CD4-positive, alpha-beta T cell treated with Interleukin-4 for 1 hour (primary cell): ENCODE measurements at regions not wholly inside any gene's neighbourhood (a gene's known extent, or its start where the extent isn't known, plus 50 kb on each side); places are given as distances from the start of the nearest gene placed in this dataset.

Experiments used
- DNase-seq, 2 donors: peaks; one replicate each; pipeline ENCODE4 v3.0.0-alpha.2; 2020 to 2022

- no peak for DNase-seq
These were observed 65.0 kb upstream of the POU2AF1 start for GRCh38 chr11:111444040-111444439.

- DNase-seq = no peak
These were observed 64.6 kb upstream of the POU2AF1 start for GRCh38 chr11:111443640-111444039.

DNA sequence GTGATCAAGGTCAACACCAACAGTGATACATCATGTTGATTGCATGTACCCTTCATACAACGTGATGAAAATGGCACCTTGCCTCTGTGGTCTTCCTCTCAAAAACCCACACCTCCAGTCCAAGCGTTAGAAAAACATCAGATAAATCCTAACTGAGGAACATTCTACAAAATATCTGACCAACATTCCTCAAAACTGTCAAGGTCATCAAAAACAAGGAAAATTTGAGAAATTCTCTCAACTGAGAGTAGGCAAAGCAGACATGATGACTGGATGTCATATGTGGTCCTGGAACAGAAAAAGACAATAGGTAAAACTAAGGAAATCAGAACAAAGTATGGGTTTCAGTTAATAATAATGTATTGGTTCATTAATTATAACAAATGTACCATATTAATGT lies 64.0 kb upstream of the POU2AF1 start:
- DNase-seq = no peak

- DNase-seq = no peak
These were observed 62.4 kb upstream of the POU2AF1 start for GRCh38 chr11:111441443-111441842.

DNA sequence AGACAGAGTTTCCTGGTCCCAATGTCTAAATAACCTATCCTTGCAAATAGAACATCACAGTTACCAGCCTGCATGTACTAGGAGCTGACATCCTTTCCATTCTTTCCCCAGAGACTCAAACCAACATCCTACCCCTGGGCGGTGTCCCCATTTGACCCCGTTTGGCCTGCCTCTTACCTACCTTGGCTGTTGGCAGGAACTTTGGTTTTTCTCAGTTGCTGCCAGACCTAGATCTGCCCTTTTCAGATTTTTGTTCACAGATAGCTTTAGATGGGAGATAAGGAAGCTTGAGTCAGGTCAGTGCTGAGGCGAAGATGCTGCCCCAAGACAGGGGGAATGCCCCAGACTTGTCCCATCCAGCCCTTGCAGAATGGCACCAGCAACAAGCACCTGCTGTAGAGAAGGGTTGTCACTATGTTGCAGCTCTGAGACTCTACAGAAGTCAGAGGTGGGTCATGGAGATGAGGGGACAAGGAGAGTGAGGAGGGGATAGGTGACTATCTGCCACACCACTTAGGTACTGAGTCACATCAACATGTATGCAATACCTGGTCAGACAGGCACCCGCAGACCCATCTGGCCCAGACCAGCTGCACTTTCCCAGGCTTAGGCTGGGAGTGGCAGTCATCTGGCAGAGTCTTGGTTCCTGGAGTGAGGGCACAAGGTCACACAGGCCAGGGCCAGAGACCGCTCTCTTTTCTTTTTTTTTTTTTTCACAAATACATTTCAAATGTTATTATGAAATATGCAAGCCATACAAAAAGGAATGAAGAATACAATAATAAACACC lies 61.5 kb upstream of the POU2AF1 start:
- DNase-seq = no peak

DNA sequence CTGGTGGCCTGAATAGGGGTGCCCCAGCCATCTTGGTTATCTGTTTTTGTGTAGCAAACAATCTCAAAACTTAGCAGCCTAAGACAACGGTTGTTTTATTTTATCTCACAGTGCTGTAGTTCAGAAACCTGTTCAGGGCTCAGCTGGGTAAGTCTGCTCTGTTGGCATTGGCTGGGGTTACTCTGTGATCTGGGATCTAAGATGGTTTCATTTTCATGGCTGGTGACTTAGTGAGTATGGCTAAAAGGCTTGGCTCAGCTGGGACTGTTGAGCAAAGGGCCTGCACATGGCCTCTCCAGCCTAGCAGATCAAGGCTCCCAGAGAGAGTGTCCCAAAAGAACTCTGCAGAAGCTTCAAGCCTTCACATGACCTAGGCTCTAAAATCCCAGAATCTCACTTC lies 60.8 kb upstream of the POU2AF1 start:
- no peak for DNase-seq

DNA sequence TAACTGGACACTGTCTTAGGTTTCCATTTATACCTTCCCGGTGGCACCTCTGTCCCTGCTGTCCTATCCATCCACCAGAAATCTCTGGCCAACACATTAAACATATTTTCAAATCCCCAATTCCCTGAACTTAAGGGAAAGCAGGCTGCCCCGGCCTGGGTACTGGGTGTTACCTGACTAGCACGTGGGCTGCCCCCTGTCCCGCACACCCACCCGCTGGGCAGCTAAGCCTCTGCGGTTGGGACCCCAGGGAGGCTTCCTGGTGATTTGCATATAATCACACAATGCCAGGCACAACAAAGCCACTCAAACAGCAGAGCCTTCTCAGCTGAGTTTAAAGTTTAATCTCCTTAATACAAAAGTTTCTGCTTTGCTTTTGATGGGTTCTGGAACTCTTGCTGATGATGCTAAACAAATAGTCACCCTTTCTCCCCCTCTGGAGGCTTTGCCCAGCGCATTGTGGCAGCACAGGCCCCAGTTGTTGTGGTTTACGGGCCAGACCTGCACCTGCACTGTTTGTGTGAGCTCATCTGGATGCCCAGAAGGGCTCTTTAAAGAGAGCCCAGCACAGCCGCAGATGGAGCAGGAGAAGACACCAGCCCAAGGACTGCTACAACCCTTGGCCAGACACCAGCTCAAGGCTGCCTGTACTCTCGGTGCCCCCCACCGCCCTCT lies 59.9 kb upstream of the POU2AF1 start:
- no peak for DNase-seq

DNA sequence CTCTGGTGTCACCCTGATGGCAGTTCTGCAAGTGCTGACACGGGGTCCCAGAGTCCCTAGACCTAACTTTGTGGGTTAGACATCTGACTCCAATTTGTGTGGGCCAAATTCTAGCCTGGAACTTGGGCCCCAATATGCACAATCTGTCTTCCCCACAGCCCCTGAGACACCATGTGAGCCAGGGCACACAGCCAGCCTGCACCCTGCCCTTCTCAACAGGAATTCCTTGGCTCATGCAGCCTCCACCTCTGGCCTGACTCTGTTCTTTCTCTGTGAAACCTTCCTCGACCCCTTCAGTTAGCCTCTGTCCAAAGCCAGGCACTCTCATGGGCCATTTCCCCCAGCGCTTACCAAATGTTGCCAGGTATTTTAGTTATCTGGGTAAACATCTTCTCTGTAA lies 59.1 kb upstream of the POU2AF1 start:
- no peak for DNase-seq

DNA sequence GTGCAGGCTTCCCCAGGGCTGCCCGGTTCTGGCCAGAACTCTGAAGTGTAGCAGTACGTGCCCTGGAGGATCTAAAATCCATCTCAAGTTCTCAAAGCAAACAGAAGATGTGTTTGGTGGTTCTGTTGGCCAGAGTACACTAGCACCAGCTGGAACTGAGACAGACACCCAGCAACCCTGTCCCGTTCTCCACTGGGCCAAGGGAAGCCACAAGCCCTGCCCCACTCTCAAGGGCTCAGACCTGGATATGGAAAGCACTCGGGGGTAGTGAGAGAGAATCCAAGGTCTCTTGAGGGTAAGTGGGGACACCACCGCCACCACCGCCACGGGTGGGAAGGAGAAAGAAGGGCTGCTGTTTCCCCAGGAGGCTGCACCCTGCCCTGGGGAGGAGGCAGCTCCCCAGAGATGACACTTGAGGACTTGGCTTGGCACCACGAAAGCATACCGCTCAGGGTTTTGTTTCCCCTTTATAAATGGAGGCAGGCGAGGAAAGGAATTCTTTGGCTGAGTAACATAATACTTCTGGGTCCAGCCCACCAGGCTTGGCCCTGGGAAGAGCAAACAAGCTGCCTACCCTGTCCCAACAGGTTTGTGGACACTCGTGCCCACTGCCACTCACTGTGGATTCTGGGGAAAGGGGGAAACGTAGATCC lies 56.1 kb upstream of the POU2AF1 start:
- DNase-seq = no peak

GRCh38 chr11:111429066-111429506 lies 50.0 kb upstream of the POU2AF1 start:
- peak; percentile 57 to 61 for DNase-seq
